ENCODE measurements at regions not wholly inside any gene's neighbourhood (a gene's known extent, or its start where the extent isn't known, plus 50 kb on each side); places are given as distances from the start of the nearest gene placed in this dataset.

GRCh38 chr7:67696124-67696523 lies 699.5 kb downstream of the TYW1 start:
- no peak for TF ChIP-seq CTCF (IDR thresholded peaks at IDR 0.05)
- H3K36me3 ChIP-seq (ENCODE audit: control insufficient read depth, insufficient read depth, low read length) = no peaks in the 10 kb centered on the region
- DNase-seq = no peak
- Mint-ChIP-seq H3K36me3 (peaks cover 6% of the 10 kb centered on the region), H3K27me3 (ENCODE audit: low read depth in 2 of 2) (no peaks in the 10 kb centered on the region), H3K4me1 (no peaks in the 10 kb centered on the region), H3K9me3 (peaks cover 17 to 24% of the 10 kb centered on the region in 2 donors), H3K4me3 (no peak overlapping the region), H3K27ac (no peak overlapping the region)
- WGBS (ENCODE audit: insufficient coverage) = 96% methylated on average over 3 of the region's 5 CpGs
- no peaks in the 10 kb centered on the region for H3K27me3 ChIP-seq (ENCODE audit: control insufficient read depth, insufficient read depth, low read length)
- no peak for ATAC-seq
- intact Hi-C loops (cut with micrococcal nuclease) = no loop called here
- H3K9me3 ChIP-seq (ENCODE audit: control insufficient read depth, insufficient read depth, low read length) = no peaks in the 10 kb centered on the region
- no peak overlapping the region for H3K4me3 ChIP-seq (ENCODE audit: low read length)
- H3K27ac ChIP-seq (ENCODE audit: low read length) = no peak overlapping the region
- no peaks in the 10 kb centered on the region for H3K4me1 ChIP-seq (ENCODE audit: control insufficient read depth, insufficient read depth, low read length)

- Mint-ChIP-seq H3K27ac (no peak overlapping the region), H3K36me3 (peaks cover 6% of the 10 kb centered on the region), H3K4me3 (no peak overlapping the region), H3K4me1 (no peaks in the 10 kb centered on the region), H3K27me3 (ENCODE audit: low read depth in 2 of 2) (no peaks in the 10 kb centered on the region), H3K9me3 (peaks cover 19 to 28% of the 10 kb centered on the region in 2 donors)
- intact Hi-C loops (cut with micrococcal nuclease) = no loop called here
- ATAC-seq (no peak), DNase-seq (no peak)
- Histone ChIP-seq H3K4me1 (ENCODE audit: control insufficient read depth, insufficient read depth, low read length) (no peaks in the 10 kb centered on the region), H3K4me3 (ENCODE audit: low read length) (no peak overlapping the region), H3K9me3 (ENCODE audit: control insufficient read depth, insufficient read depth, low read length) (no peaks in the 10 kb centered on the region), H3K27ac (ENCODE audit: low read length) (no peak overlapping the region), H3K36me3 (ENCODE audit: control insufficient read depth, insufficient read depth, low read length) (no peaks in the 10 kb centered on the region), H3K27me3 (ENCODE audit: control insufficient read depth, insufficient read depth, low read length) (no peaks in the 10 kb centered on the region)
- TF ChIP-seq CTCF (IDR thresholded peaks at IDR 0.05) = no peak
- 81% methylated on average over 6 of the region's 7 CpGs for WGBS (ENCODE audit: insufficient coverage)
These were observed 700.2 kb downstream of the TYW1 start for GRCh38 chr7:67696878-67697277.

GRCh38 chr7:67698354-67698753 lies 701.7 kb downstream of the TYW1 start:
- DNase-seq = no peak
- H3K9me3 ChIP-seq (ENCODE audit: control insufficient read depth, insufficient read depth, low read length) = no peaks in the 10 kb centered on the region
- Mint-ChIP-seq H3K36me3 (peaks cover 6% of the 10 kb centered on the region), H3K27ac (no peak overlapping the region), H3K9me3 (peaks cover 21 to 28% of the 10 kb centered on the region in 2 donors), H3K4me3 (no peak overlapping the region), H3K27me3 (ENCODE audit: low read depth in 2 of 2) (no peaks in the 10 kb centered on the region), H3K4me1 (no peaks in the 10 kb centered on the region)
- no peak for TF ChIP-seq CTCF (IDR thresholded peaks at IDR 0.05)
- H3K27me3 ChIP-seq (ENCODE audit: control insufficient read depth, insufficient read depth, low read length) = no peaks in the 10 kb centered on the region
- ATAC-seq = no peak
- no peak overlapping the region for H3K4me3 ChIP-seq (ENCODE audit: low read length)
- intact Hi-C loops (cut with micrococcal nuclease) = no loop called here
- H3K4me1 ChIP-seq (ENCODE audit: control insufficient read depth, insufficient read depth, low read length) = no peaks in the 10 kb centered on the region
- no peaks in the 10 kb centered on the region for H3K36me3 ChIP-seq (ENCODE audit: control insufficient read depth, insufficient read depth, low read length)
- WGBS (ENCODE audit: insufficient coverage) = 84% methylated on average over 6 of the region's 6 CpGs
- H3K27ac ChIP-seq (ENCODE audit: low read length) = no peak overlapping the region

- H3K27me3 Mint-ChIP-seq (ENCODE audit: low read depth in 2 of 2) = no peaks in the 10 kb centered on the region
- Histone ChIP-seq H3K4me3 (ENCODE audit: low read length) (no peak overlapping the region), H3K27ac (ENCODE audit: low read length) (no peak overlapping the region), H3K9me3 (ENCODE audit: control insufficient read depth, insufficient read depth, low read length) (no peaks in the 10 kb centered on the region), H3K36me3 (ENCODE audit: control insufficient read depth, insufficient read depth, low read length) (no peaks in the 10 kb centered on the region), H3K4me1 (ENCODE audit: control insufficient read depth, insufficient read depth, low read length) (no peaks in the 10 kb centered on the region), H3K27me3 (ENCODE audit: control insufficient read depth, insufficient read depth, low read length) (no peaks in the 10 kb centered on the region)
- H3K4me3 Mint-ChIP-seq = no peak overlapping the region
- TF ChIP-seq CTCF (IDR thresholded peaks at IDR 0.05) = no peak
- H3K36me3 Mint-ChIP-seq = no peaks in the 10 kb centered on the region
- DNase-seq = no peak
- no peaks in the 10 kb centered on the region for H3K4me1 Mint-ChIP-seq
- intact Hi-C loops (cut with micrococcal nuclease) = no loop called here
- no peak overlapping the region for H3K27ac Mint-ChIP-seq
- WGBS (ENCODE audit: insufficient coverage) = 54% methylated on average over 1 of the region's 2 CpGs
- H3K9me3 Mint-ChIP-seq = peaks cover 14 to 15% of the 10 kb centered on the region in 2 donors
- no peak for ATAC-seq
These were observed 709.2 kb downstream of the TYW1 start for GRCh38 chr7:67705850-67706249.

Data from natural killer cell (primary cell).